H1 (cell line): ENCODE measurements at regions not wholly inside any gene's neighbourhood (a gene's known extent, or its start where the extent isn't known, plus 50 kb on each side); places are given as distances from the start of the nearest gene placed in this dataset.

Experiments
- CTCF ChIA-PET: fragments of 300-600 bp; sonication (Branson Sonifier 250); formaldehyde crosslinking; loops from one replicate; lab custom pipeline; 2021; ENCODE audit not compliant: partially characterized antibody; lab: Charles Lee
- POLR2A ChIA-PET: fragments of 300-600 bp; sonication (Branson Sonifier 250); formaldehyde crosslinking; loops from one replicate; lab custom pipeline; 2021; ENCODE audit warnings: inconsistent platforms; ENCODE audit not compliant: partially characterized antibody; lab: Charles Lee
- DNase-seq, 2 experiments: peaks; one replicate each; pipeline versions ENCODE4 v3.0.0 to v3.0.0-alpha.2; 2010 to 2022; ENCODE audit warnings: low spot score in 2 of 2, low read depth in 1 of 2, mixed read lengths in 1 of 2
- FAIRE-seq: peaks from 2 replicates; lab custom pipeline; 2011; peaks lifted over from hg19 to GRCh38; lab: Jason Lieb, UNC
- H2AFZ ChIP-seq: 2 replicates; pipeline ENCODE4 v1.8.1; 2012; ENCODE audit warnings: low read length, inconsistent platforms
- H2AK5ac ChIP-seq: 2 replicates; pipeline ENCODE4 v1.6.1; 2013; ENCODE audit warnings: low read depth, low read length
- H2BK120ac ChIP-seq: replicated peaks from 2 replicates; pipeline ENCODE3; 2013; ENCODE audit warnings: low read depth, low read length, inconsistent platforms
- H2BK12ac ChIP-seq: 2 replicates; pipeline ENCODE4 v1.6.1; 2013; ENCODE audit warnings: low read depth, low read length
- H2BK15ac ChIP-seq: 2 replicates; pipeline ENCODE4 v1.6.1; 2013; ENCODE audit warnings: low read length
- H2BK20ac ChIP-seq: 2 replicates; pipeline ENCODE4 v1.6.1; 2013; ENCODE audit warnings: low read length
- H2BK5ac ChIP-seq: 2 replicates; pipeline ENCODE4 v1.6.1; 2013; ENCODE audit warnings: low read depth, low read length
- H3K14ac ChIP-seq: 2 replicates; pipeline ENCODE4 v1.6.1; 2013; ENCODE audit warnings: inconsistent platforms; ENCODE audit not compliant: insufficient read length
- H3K18ac ChIP-seq: 2 replicates; pipeline ENCODE4 v1.6.1; 2013; ENCODE audit warnings: low read length; ENCODE audit errors: extremely low read depth
- H3K23ac ChIP-seq: 2 replicates; pipeline ENCODE4 v1.6.1; 2013; ENCODE audit warnings: inconsistent platforms; ENCODE audit not compliant: insufficient read length
- H3K23me2 ChIP-seq: 2 replicates; pipeline ENCODE4 v1.6.1; 2013; ENCODE audit warnings: low read depth, low read length
- H3K27ac ChIP-seq: 2 replicates; pipeline ENCODE4 v1.6.1; 2011; ENCODE audit warnings: low read depth, low read length, inconsistent platforms
- H3K27me3 ChIP-seq, 4 experiments: replicated peaks in 1 of 4; 1 replicate in 1 of 4; 2 replicates in 3 of 4; pipeline versions ENCODE4 v1.6.1 to v1.8.1; 2011 to 2013; ENCODE audit warnings: low read length in 3 of 4, mild to moderate bottlenecking in 3 of 4, inconsistent platforms in 2 of 4, mixed read lengths in 2 of 4, moderate library complexity in 1 of 4; ENCODE audit not compliant: control insufficient read depth in 3 of 4, insufficient read depth in 3 of 4; ENCODE audit errors: extremely low read depth in 1 of 4
- H3K36me3 ChIP-seq, 4 experiments: 2 replicates each; pipeline versions ENCODE4 v1.6.1 to v1.8.1; 2011 to 2013; ENCODE audit warnings: mild to moderate bottlenecking in 4 of 4, low read length in 3 of 4, moderate library complexity in 2 of 4, control low read depth in 1 of 4, inconsistent platforms in 1 of 4; ENCODE audit not compliant: insufficient read depth in 4 of 4, control insufficient read depth in 2 of 4
- H3K4ac ChIP-seq: replicated peaks from 2 replicates; pipeline ENCODE3; 2013; ENCODE audit warnings: low read length, low read depth, mixed read lengths, inconsistent platforms; ENCODE audit not compliant: insufficient read length
- H3K4me1 ChIP-seq, 4 experiments: replicated peaks in 1 of 4; 1 replicate in 1 of 4; 2 replicates in 3 of 4; pipeline versions ENCODE4 v1.6.1 to v1.8.1; 2011 to 2013; ENCODE audit warnings: low read length in 3 of 4, inconsistent platforms in 2 of 4, mixed read lengths in 1 of 4; ENCODE audit not compliant: insufficient read depth in 4 of 4, control insufficient read depth in 3 of 4
- H3K4me2 ChIP-seq, 2 experiments: 2 replicates each; pipeline versions ENCODE4 v1.6.1 to v1.8.1; 2011 to 2013; ENCODE audit warnings: low read depth in 2 of 2, low read length in 2 of 2, control low read depth in 1 of 2, inconsistent platforms in 1 of 2, mild to moderate bottlenecking in 1 of 2; ENCODE audit not compliant: insufficient read depth in 1 of 2
- H3K4me3 ChIP-seq, 4 experiments: fragments of 200-600, 300-600 bp in 1 of 4; sonication (generic), shearing (Covaris generic), sonication (Bioruptor Twin) in 1 of 4; 2 replicates each; pipeline versions ENCODE4 v1.5.1 to v1.8.1; 2011 to 2016; ENCODE audit warnings: low read length in 4 of 4, low read depth in 3 of 4, control low read depth in 2 of 4, inconsistent platforms in 2 of 4, mild to moderate bottlenecking in 2 of 4, mixed read lengths in 1 of 4, moderate library complexity in 1 of 4; ENCODE audit not compliant: insufficient read depth in 2 of 4; ENCODE audit errors: extremely low read depth in 1 of 4
- H3K56ac ChIP-seq: replicated peaks from 2 replicates; pipeline ENCODE3; 2013; ENCODE audit warnings: low read depth, mild to moderate bottlenecking, mixed read lengths, low read length, inconsistent platforms; ENCODE audit not compliant: insufficient read length
- H3K79me1 ChIP-seq: 2 replicates; pipeline ENCODE4 v1.6.1; 2013; ENCODE audit warnings: low read depth, low read length, control low read depth
- H3K79me2 ChIP-seq, 2 experiments: 2 replicates each; pipeline versions ENCODE4 v1.6.1 to v1.8.1; 2012 to 2013; ENCODE audit warnings: low read length in 2 of 2, mild to moderate bottlenecking in 2 of 2, inconsistent platforms in 1 of 2; ENCODE audit not compliant: insufficient read depth in 2 of 2, control insufficient read depth in 1 of 2
- H3K9ac ChIP-seq, 4 experiments: replicated peaks in 1 of 4; 1 replicate in 1 of 4; 2 replicates in 3 of 4; pipeline versions ENCODE4 v1.6.1 to v1.8.1; 2011 to 2013; ENCODE audit warnings: low read depth in 3 of 4, low read length in 3 of 4, control low read depth in 2 of 4, mild to moderate bottlenecking in 2 of 4, moderate library complexity in 2 of 4, inconsistent platforms in 1 of 4; ENCODE audit errors: extremely low read depth in 1 of 4
- H3K9me3 ChIP-seq, 2 experiments: 2 replicates each; pipeline versions ENCODE4 v1.6.1 to v1.8.1; 2012 to 2013; ENCODE audit warnings: mild to moderate bottlenecking in 2 of 2, moderate library complexity in 2 of 2, control low read depth in 1 of 2, inconsistent platforms in 1 of 2, low read depth in 1 of 2, low read length in 1 of 2, mixed read lengths in 1 of 2; ENCODE audit not compliant: insufficient read depth in 2 of 2
- H4K20me1 ChIP-seq, 2 experiments: replicated peaks in 1 of 2; 2 replicates each; pipeline versions ENCODE3 to v1.8.1; 2011 to 2013; ENCODE audit warnings: inconsistent platforms in 2 of 2, low read length in 2 of 2, mild to moderate bottlenecking in 1 of 2; ENCODE audit not compliant: insufficient read depth in 2 of 2, control insufficient read depth in 1 of 2
- H4K5ac ChIP-seq: 2 replicates; pipeline ENCODE4 v1.6.1; 2013; ENCODE audit warnings: low read length, low read depth, mixed read lengths, inconsistent platforms; ENCODE audit not compliant: insufficient read length
- H4K8ac ChIP-seq: 2 replicates; pipeline ENCODE4 v1.8.0; 2013; ENCODE audit warnings: mild to moderate bottlenecking, moderate library complexity, low read length, inconsistent platforms; ENCODE audit not compliant: insufficient read depth; ENCODE audit errors: extremely low read depth
- H4K91ac ChIP-seq: replicated peaks from 2 replicates; pipeline ENCODE3; 2013; ENCODE audit warnings: low read length, mixed read lengths, inconsistent platforms; ENCODE audit not compliant: insufficient read length
- CBX8 ChIP-seq: fragments of 300-800, 300-1000 bp; sonication (generic); IDR thresholded peaks from 2 replicates; pipeline ENCODE4 v1.7.1; 2016; ENCODE audit warnings: low read depth, low read length, borderline replicate concordance
- CEBPB ChIP-seq: IDR thresholded peaks from 2 replicates; pipeline ENCODE4 v1.6.1; 2012; ENCODE audit warnings: low read depth, low read length
- CTCF ChIP-seq, 3 experiments: IDR thresholded peaks; 1 replicate in 2 of 3; 2 replicates in 1 of 3; pipeline versions ENCODE4 v1.5.1 to v1.6.1; 2011; ENCODE audit warnings: low read length in 3 of 3, mild to moderate bottlenecking in 3 of 3, inconsistent platforms in 2 of 3, low read depth in 1 of 3, moderate library complexity in 1 of 3; ENCODE audit not compliant: insufficient read depth in 1 of 3; ENCODE audit errors: control extremely low read depth in 1 of 3
- PHF8 ChIP-seq: fragments of 200-600 bp; sonication (generic); conservative IDR thresholded peaks from 2 replicates; pipeline ENCODE4 v1.7.1; 2012; ENCODE audit warnings: low read depth, mild to moderate bottlenecking, inconsistent platforms, low read length, moderate library complexity
- POLR2AphosphoS5 ChIP-seq: IDR thresholded peaks from 2 replicates; pipeline ENCODE4 v1.6.1; 2011; ENCODE audit warnings: low read depth, low read length
- TCF12 ChIP-seq: IDR thresholded peaks from 2 replicates; pipeline ENCODE4 v1.6.1; 2011; ENCODE audit warnings: low read depth, mild to moderate bottlenecking, low read length
- USF2 ChIP-seq: IDR thresholded peaks from 2 replicates; pipeline ENCODE4 v1.6.1; 2011; ENCODE audit warnings: low read length, improper control_type of control experiment
- WGBS, 2 experiments: shearing (Covaris generic) in 1 of 2; methylation state at CpG; one replicate each; pipeline versions ENCODE4 v1.1.6 to v1.1.7; 2013 to 2015; ENCODE audit warnings: low lambda C conversion rate in 2 of 2, mixed read lengths in 2 of 2, inconsistent platforms in 1 of 2, low coverage in 1 of 2, missing lambda C conversion rate in 1 of 2; ENCODE audit not compliant: insufficient replicate concordance in 2 of 2, insufficient coverage in 1 of 2, insufficient read length in 1 of 2; ENCODE audit errors: extremely low coverage in 1 of 2, missing lambda C conversion rate in 1 of 2; 5-methylcytosine and 5-hydroxymethylcytosine counted together

GRCh38 chr6:167558246-167559177, 233.6 kb downstream of the TTLL2 start:
- H3K27ac ChIP-seq: no peak overlapping the region
- no peak overlapping the region for H2BK120ac ChIP-seq
- no peak overlapping the region for H3K18ac ChIP-seq
- 86% methylated on average over 14 of the region's 14 CpGs; no CpG with 5 or more reads in 1 of the 2 experiments for WGBS, 2 experiments
- H2AFZ ChIP-seq: no peak overlapping the region
- no peak overlapping the region for H3K56ac ChIP-seq
- H3K79me1 ChIP-seq: no peaks in the 10 kb centered on the region
- no peak overlapping the region for H4K5ac ChIP-seq
- no peak overlapping the region for H3K4me2 ChIP-seq
- H3K23ac ChIP-seq: no peak overlapping the region
- no peak overlapping the region for H3K9ac ChIP-seq
- H3K23me2 ChIP-seq: peaks cover 4% of the 10 kb centered on the region; the same call in 1 of the 2 replicates
- CTCF ChIA-PET: no interaction called here
- H2BK20ac ChIP-seq: no peak overlapping the region
- H3K27me3 ChIP-seq: no peaks in the 10 kb centered on the region; a peak in 2 of 7 replicates
- H3K4me1 ChIP-seq: no peaks in the 10 kb centered on the region
- TF ChIP-seq CTCF (IDR thresholded peaks at IDR 0.05; ENCODE audit: control extremely low read depth in 1 of 3, insufficient read depth in 1 of 3, low read depth in 1 of 3, low read length in 3 of 3) (no peak), TCF12 (no peak), POLR2AphosphoS5 (no peak), CEBPB (no peak), USF2 (no peak), PHF8 (no peak), CBX8 (no peak)
- FAIRE-seq (no peak), DNase-seq (no peak)
- no peak overlapping the region for H3K14ac ChIP-seq
- no peak overlapping the region for H2BK12ac ChIP-seq
- H3K4me3 ChIP-seq: no peak overlapping the region
- H4K91ac ChIP-seq: no peak overlapping the region
- no peak overlapping the region for H4K8ac ChIP-seq
- no peak overlapping the region for H2BK15ac ChIP-seq
- H3K9me3 ChIP-seq: no peaks in the 10 kb centered on the region
- H2BK5ac ChIP-seq: no peak overlapping the region
- H4K20me1 ChIP-seq: peaks cover 0 to 2% of the 10 kb centered on the region in 2 experiments
- H3K36me3 ChIP-seq: no peaks in the 10 kb centered on the region
- H2AK5ac ChIP-seq: no peak overlapping the region
- no peak overlapping the region for H3K4ac ChIP-seq
- POLR2A ChIA-PET: no interaction called here
- no peaks in the 10 kb centered on the region for H3K79me2 ChIP-seq
